ENCODE measurements at regions not wholly inside any gene's neighbourhood (a gene's known extent, or its start where the extent isn't known, plus 50 kb on each side); places are given as distances from the start of the nearest gene placed in this dataset.

- H3K4me1 ChIP-seq (ENCODE audit: control insufficient read depth in 1 of 2, insufficient read depth in 2 of 2, low read length in 2 of 2): no peaks in the 10 kb centered on the region
- peaks cover 0 to 2% (median 0%) of the 10 kb centered on the region in 7 donors for H3K9me3 Mint-ChIP-seq
- no peak overlapping the region for H2AFZ ChIP-seq (ENCODE audit: insufficient read depth, low read depth, low read length, poor library complexity, severe bottlenecking)
- no peak overlapping the region for H3K4me2 ChIP-seq (replicated peaks; ENCODE audit: extremely low read depth, low read length, poor library complexity, severe bottlenecking)
- H3K36me3 ChIP-seq (replicated peaks in 1 of 2; ENCODE audit: control insufficient read depth in 1 of 2, insufficient read depth in 2 of 2, low read length in 2 of 2): no peaks in the 10 kb centered on the region
- no peaks in the 10 kb centered on the region for H3K9me3 ChIP-seq (replicated peaks in 1 of 2; ENCODE audit: control insufficient read depth in 1 of 2, insufficient read depth in 1 of 2, low read length in 2 of 2)
- H3K4me3 Mint-ChIP-seq: no peak overlapping the region
- WGBS (ENCODE audit: insufficient coverage): no CpG with 5 or more reads among the region's 2 CpGs
- H3K4me1 Mint-ChIP-seq: peaks cover 2% of the 10 kb centered on the region
- H3K27ac ChIP-seq (ENCODE audit: low read depth in 1 of 2, low read length in 2 of 2): no peak overlapping the region
- no peak for DNase-seq
- no peaks in the 10 kb centered on the region for H3K79me2 ChIP-seq (ENCODE audit: insufficient read depth, low read length)
- no peaks in the 10 kb centered on the region for H4K20me1 ChIP-seq (ENCODE audit: insufficient read depth, low read length)
- H3K9ac ChIP-seq (ENCODE audit: insufficient read depth, low read length, poor library complexity, severe bottlenecking): no peak overlapping the region
- H3K4me3 ChIP-seq (replicated peaks in 1 of 3; ENCODE audit: low read depth in 2 of 3, low read length in 3 of 3): no peak overlapping the region
- no peak overlapping the region for H3K27ac Mint-ChIP-seq
- no peak for TF ChIP-seq CTCF (IDR thresholded peaks at IDR 0.05)
- H3K36me3 Mint-ChIP-seq: no peaks in the 10 kb centered on the region
- no peaks in the 10 kb centered on the region for H3K27me3 ChIP-seq (ENCODE audit: control insufficient read depth in 2 of 2, insufficient read depth in 2 of 2, low read length in 2 of 2)
- intact Hi-C loops (cut with micrococcal nuclease): no loop called here
- H3K27me3 Mint-ChIP-seq (ENCODE audit: low read depth in 3 of 3): no peaks in the 10 kb centered on the region
Measured at GRCh38 chr3:18862077-18862476, 286.2 kb upstream of the KCNH8 start.

GRCh38 chr3:18861137-18861536 is 287.2 kb upstream of the KCNH8 start:
- no peaks in the 10 kb centered on the region for H3K9me3 ChIP-seq (replicated peaks in 1 of 2; ENCODE audit: control insufficient read depth in 1 of 2, insufficient read depth in 1 of 2, low read length in 2 of 2)
- WGBS (ENCODE audit: insufficient coverage): no CpG with 5 or more reads among the region's 3 CpGs
- H2AFZ ChIP-seq (ENCODE audit: insufficient read depth, low read depth, low read length, poor library complexity, severe bottlenecking): no peak overlapping the region
- TF ChIP-seq CTCF (IDR thresholded peaks at IDR 0.05): no peak
- peaks cover 2% of the 10 kb centered on the region for H3K4me1 Mint-ChIP-seq
- no peaks in the 10 kb centered on the region for H3K36me3 ChIP-seq (replicated peaks in 1 of 2; ENCODE audit: control insufficient read depth in 1 of 2, insufficient read depth in 2 of 2, low read length in 2 of 2)
- H3K4me1 ChIP-seq (ENCODE audit: control insufficient read depth in 1 of 2, insufficient read depth in 2 of 2, low read length in 2 of 2): no peaks in the 10 kb centered on the region
- H3K4me3 ChIP-seq (replicated peaks in 1 of 3; ENCODE audit: low read depth in 2 of 3, low read length in 3 of 3): no peak overlapping the region
- H3K4me2 ChIP-seq (replicated peaks; ENCODE audit: extremely low read depth, low read length, poor library complexity, severe bottlenecking): no peak overlapping the region
- no peak overlapping the region for H3K27ac ChIP-seq (ENCODE audit: low read depth in 1 of 2, low read length in 2 of 2)
- no peak overlapping the region for H3K27ac Mint-ChIP-seq
- no peaks in the 10 kb centered on the region for H3K27me3 Mint-ChIP-seq (ENCODE audit: low read depth in 3 of 3)
- H3K27me3 ChIP-seq (ENCODE audit: control insufficient read depth in 2 of 2, insufficient read depth in 2 of 2, low read length in 2 of 2): no peaks in the 10 kb centered on the region
- no peak overlapping the region for H3K4me3 Mint-ChIP-seq
- no peaks in the 10 kb centered on the region for H3K36me3 Mint-ChIP-seq
- DNase-seq: no peak
- H3K9me3 Mint-ChIP-seq: peaks cover 0 to 2% (median 0%) of the 10 kb centered on the region in 7 donors
- no peaks in the 10 kb centered on the region for H4K20me1 ChIP-seq (ENCODE audit: insufficient read depth, low read length)
- H3K9ac ChIP-seq (ENCODE audit: insufficient read depth, low read length, poor library complexity, severe bottlenecking): no peak overlapping the region
- intact Hi-C loops (cut with micrococcal nuclease): no loop called here
- H3K79me2 ChIP-seq (ENCODE audit: insufficient read depth, low read length): no peaks in the 10 kb centered on the region
